ENCODE measurements at regions not wholly inside any gene's neighbourhood (a gene's known extent, or its start where the extent isn't known, plus 50 kb on each side); places are given as distances from the start of the nearest gene placed in this dataset.

DNA sequence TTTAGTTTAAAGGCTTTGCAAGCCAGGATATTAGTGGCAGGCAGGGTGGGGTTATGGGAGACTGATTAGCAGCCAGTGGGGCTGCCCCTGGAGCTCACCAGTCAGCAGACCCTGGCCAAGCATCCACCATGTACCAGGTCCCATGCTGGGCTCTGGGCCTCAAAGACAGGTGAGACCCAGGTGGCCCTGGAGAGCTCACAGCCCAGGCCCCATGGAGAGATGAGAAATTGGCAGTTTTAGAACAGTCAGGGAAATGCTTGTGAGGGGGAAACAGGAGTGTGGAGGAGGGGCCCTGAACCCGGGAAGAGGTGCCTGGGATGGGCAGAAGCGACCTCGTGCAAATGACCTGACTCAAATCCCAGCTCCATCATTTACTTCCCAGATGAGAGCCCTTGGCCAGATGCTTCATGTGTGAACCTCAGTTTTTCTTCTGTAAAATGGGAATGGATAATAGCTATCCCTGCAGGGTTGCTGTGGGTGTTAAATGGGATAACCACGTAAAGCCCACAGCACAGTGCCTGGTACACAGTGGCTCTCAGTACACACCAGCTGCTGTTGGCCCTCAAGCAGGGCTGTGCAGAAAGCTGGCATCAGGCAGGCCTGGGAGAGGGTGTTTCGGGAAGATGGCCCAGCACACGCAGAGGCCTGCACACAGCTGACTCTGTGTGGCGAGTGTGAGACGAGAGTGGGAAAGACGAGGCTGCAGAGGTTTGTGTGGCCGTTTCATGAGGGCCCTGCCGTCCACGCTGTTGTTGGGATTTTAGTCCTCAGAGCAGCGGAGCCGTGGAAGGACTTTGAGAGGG lies 518.5 kb downstream of the PTPRU start:
- Mint-ChIP-seq H3K9me3 (ENCODE audit: low read depth) (no peaks in the 10 kb centered on the region), H3K4me3 (ENCODE audit: unreplicated experiment) (no peak overlapping the region), H3K27me3 (ENCODE audit: low read depth) (peaks cover 39% of the 10 kb centered on the region), H3K4me1 (ENCODE audit: low read depth) (no peaks in the 10 kb centered on the region), H3K36me3 (ENCODE audit: low read depth) (no peaks in the 10 kb centered on the region), H3K27ac (ENCODE audit: unreplicated experiment) (no peak overlapping the region)
- no peak for DNase-seq (ENCODE audit: low spot score)
- TF ChIP-seq, protein P1, sequence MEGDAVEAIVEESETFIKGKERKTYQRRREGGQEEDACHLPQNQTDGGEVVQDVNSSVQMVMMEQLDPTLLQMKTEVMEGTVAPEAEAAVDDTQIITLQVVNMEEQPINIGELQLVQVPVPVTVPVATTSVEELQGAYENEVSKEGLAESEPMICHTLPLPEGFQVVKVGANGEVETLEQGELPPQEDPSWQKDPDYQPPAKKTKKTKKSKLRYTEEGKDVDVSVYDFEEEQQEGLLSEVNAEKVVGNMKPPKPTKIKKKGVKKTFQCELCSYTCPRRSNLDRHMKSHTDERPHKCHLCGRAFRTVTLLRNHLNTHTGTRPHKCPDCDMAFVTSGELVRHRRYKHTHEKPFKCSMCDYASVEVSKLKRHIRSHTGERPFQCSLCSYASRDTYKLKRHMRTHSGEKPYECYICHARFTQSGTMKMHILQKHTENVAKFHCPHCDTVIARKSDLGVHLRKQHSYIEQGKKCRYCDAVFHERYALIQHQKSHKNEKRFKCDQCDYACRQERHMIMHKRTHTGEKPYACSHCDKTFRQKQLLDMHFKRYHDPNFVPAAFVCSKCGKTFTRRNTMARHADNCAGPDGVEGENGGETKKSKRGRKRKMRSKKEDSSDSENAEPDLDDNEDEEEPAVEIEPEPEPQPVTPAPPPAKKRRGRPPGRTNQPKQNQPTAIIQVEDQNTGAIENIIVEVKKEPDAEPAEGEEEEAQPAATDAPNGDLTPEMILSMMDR (IDR thresholded peaks at IDR 0.05): no peak

DNA sequence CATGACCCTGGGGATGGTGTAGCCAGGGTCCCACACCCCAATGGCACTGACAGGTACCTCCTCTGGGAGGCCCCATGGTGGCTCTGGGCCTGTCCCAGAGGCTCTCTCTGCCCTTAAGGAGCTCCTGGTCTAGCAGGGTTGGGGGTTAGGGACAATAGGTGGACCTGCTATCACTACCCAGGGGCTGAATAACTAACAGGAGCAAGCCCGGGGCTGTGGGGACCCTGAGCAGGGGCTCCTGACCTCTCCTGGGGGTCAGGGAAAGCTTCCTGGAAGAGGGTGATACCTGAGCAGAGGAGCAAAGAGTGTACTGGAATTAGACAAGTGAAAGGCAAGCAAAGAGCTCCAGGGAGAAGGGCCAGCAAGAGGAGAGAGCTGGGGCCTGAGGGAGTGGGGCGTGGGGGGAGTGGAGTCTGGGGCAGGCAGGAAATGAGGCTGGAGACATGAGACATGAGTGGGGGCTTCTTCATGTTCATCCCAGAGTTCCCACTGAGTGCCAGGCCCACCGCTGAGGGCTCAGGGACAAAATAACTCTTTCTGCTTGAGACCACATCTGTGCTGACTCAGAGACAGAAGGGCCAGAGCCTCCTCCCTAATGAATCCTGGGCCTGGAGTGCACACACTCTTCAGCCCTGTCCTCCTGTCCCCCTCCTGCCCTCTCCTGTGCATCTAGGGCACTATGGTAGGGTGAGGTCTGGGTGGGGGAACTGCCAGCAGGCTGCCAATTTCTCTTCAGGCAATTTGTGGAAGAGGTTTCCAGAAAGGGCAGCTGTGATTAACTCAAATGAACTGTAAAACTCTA lies 517.6 kb downstream of the PTPRU start:
- TF ChIP-seq, protein P1 (IDR thresholded peaks at IDR 0.05): no peak
- Mint-ChIP-seq H3K27ac (ENCODE audit: unreplicated experiment) (no peak overlapping the region), H3K4me3 (ENCODE audit: unreplicated experiment) (no peak overlapping the region)

DNA sequence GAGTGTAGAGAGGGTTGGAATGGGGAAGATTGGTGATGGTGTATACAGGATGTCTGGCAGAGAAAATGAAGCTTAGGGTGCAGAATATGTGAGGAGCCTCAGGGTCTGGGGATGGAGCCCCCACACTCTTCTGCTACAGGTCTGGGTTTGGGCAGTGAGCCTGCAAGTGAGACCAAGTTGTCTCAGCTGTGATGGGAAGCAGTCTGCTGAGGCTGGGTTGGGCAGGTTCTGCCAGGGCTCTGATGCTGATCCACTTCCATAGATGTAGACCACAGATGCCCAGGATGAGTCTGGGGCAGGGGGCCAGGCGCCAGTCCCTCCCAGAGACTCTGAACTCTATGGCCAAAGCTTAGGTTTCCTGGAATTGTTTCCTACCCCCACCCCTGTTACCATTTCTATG lies 516.9 kb downstream of the PTPRU start:
- Mint-ChIP-seq H3K4me1 (ENCODE audit: low read depth) (no peaks in the 10 kb centered on the region), H3K9me3 (ENCODE audit: low read depth) (no peaks in the 10 kb centered on the region), H3K27me3 (ENCODE audit: low read depth) (peaks cover 40% of the 10 kb centered on the region), H3K27ac (ENCODE audit: unreplicated experiment) (no peak overlapping the region), H3K36me3 (ENCODE audit: low read depth) (no peaks in the 10 kb centered on the region), H3K4me3 (ENCODE audit: unreplicated experiment) (no peak overlapping the region)
- TF ChIP-seq, protein P1 (IDR thresholded peaks at IDR 0.05): no peak
- no peak for DNase-seq (ENCODE audit: low spot score)

More for the DNA sequence above, 517.6 kb downstream of the PTPRU start:
- H3K36me3 Mint-ChIP-seq (ENCODE audit: low read depth): no peaks in the 10 kb centered on the region
- H3K27me3 Mint-ChIP-seq (ENCODE audit: low read depth): peaks cover 40% of the 10 kb centered on the region
- no peaks in the 10 kb centered on the region for H3K4me1 Mint-ChIP-seq (ENCODE audit: low read depth)
- no peaks in the 10 kb centered on the region for H3K9me3 Mint-ChIP-seq (ENCODE audit: low read depth)
- no peak for DNase-seq (ENCODE audit: low spot score)

DNA sequence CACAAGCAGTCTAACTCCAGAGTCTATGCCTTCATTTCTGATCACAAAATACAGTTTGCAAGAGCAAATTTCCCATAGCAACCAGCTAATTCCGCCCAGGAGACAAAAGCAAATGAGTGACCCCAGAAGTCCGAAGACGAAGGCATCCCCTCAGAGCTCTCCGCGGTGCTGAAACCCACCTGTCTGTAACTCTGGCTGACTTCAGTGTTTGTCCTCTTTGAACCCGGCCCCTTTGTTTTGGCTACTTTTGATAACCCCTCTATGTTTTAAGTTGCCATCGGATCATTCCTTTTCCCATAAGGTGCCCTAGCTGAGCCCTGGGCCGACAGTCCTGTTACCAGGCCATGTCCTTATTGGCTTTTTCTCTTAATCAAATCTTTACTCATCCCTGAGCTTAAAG lies 515.8 kb downstream of the PTPRU start:
- Mint-ChIP-seq H3K4me1 (ENCODE audit: low read depth) (no peaks in the 10 kb centered on the region), H3K36me3 (ENCODE audit: low read depth) (no peaks in the 10 kb centered on the region), H3K4me3 (ENCODE audit: unreplicated experiment) (no peak overlapping the region), H3K27ac (ENCODE audit: unreplicated experiment) (no peak overlapping the region), H3K9me3 (ENCODE audit: low read depth) (no peaks in the 10 kb centered on the region), H3K27me3 (ENCODE audit: low read depth) (peaks cover 36% of the 10 kb centered on the region)
- no peak for DNase-seq (ENCODE audit: low spot score)
- TF ChIP-seq, protein P1 (IDR thresholded peaks at IDR 0.05): no peak
